AG04449 (cell line): ENCODE measurements at regions not wholly inside any gene's neighbourhood (a gene's known extent, or its start where the extent isn't known, plus 50 kb on each side); places are given as distances from the start of the nearest gene placed in this dataset.
"Not testable (repeated sequence)": the region's sequence is repeated elsewhere in the genome, so short reads cannot be mapped to it uniquely, and the experiment has no call there.

Experiments
- CTCF ChIA-PET: fragments of 350-600 bp; formaldehyde crosslinking; extraction: SDS; loops from one replicate; lab custom pipeline; 2021; ENCODE audit warnings: antibody characterized with exemption; lab: Yijun Ruan, JAX
- POLR2A ChIA-PET: fragments of 400-600, 350-600 bp; formaldehyde crosslinking; extraction: SDS; loops from one replicate; lab custom pipeline; 2020; ENCODE audit warnings: antibody characterized with exemption, inconsistent platforms; lab: Yijun Ruan, JAX
- DNase-seq: peaks from one replicate; pipeline ENCODE4 v3.0.0-alpha.2; 2010; ENCODE audit warnings: low read depth, low spot score
- H3K4me3 ChIP-seq: 2 replicates; pipeline ENCODE4 v1.5.1; 2011; ENCODE audit warnings: low read depth, mild to moderate bottlenecking, control low read depth, low read length
- CTCF ChIP-seq: IDR thresholded peaks from one replicate; pipeline ENCODE4 v1.5.1; 2011; ENCODE audit warnings: mild to moderate bottlenecking, moderate library complexity, low read length, control low read depth, inconsistent platforms; ENCODE audit not compliant: insufficient read depth; ENCODE audit errors: missing control alignments

- no peak for TF ChIP-seq CTCF
- ChIA-PET POLR2A (no interaction called here), CTCF (no interaction called here)
- no peak overlapping the region for H3K4me3 ChIP-seq
- no peak for DNase-seq
Measured at GRCh38 chr2:150335596-150335995, 151.9 kb downstream of the RND3 start.

GRCh38 chr2:150332383-150332782, 155.1 kb downstream of the RND3 start:
- POLR2A ChIA-PET: no interaction called here
- TF ChIP-seq CTCF: no peak
- no peak for DNase-seq

GRCh38 chr2:150327564-150328489, 159.6 kb downstream of the RND3 start:
- H3K4me3 ChIP-seq: no peak overlapping the region
- POLR2A ChIA-PET: no interaction called here
- CTCF ChIA-PET: no interaction called here
- no peak for DNase-seq
- TF ChIP-seq CTCF: no peak

More at GRCh38 chr2:150332383-150332782, 155.1 kb downstream of the RND3 start:
- no peak overlapping the region for H3K4me3 ChIP-seq
- CTCF ChIA-PET: no interaction called here

- TF ChIP-seq CTCF: no peak
- no peak for DNase-seq
- H3K4me3 ChIP-seq: no peak overlapping the region
- POLR2A ChIA-PET: no interaction called here
- CTCF ChIA-PET: interaction anchor here (2.1 kb wide), 1 partner anchor 14 kb away, joined by 4 read pairs; no protein-coding TSS in a partner anchor
Measured at GRCh38 chr2:150325656-150326314, 161.7 kb downstream of the RND3 start.

- CTCF ChIA-PET, H3K4me3 ChIP-seq, DNase-seq, POLR2A ChIA-PET: not testable (repeated sequence)
Measured at GRCh38 chr2:150323071-150323470, 164.4 kb downstream of the RND3 start.

- no peak for DNase-seq
- ChIA-PET CTCF (interaction anchor here (1.4 kb wide), 1 partner anchor 14 kb away, joined by 3 read pairs; no protein-coding TSS in a partner anchor), POLR2A (no interaction called here)
- no peak overlapping the region for H3K4me3 ChIP-seq
- TF ChIP-seq CTCF: no peak
Measured at GRCh38 chr2:150320608-150321007, 166.9 kb downstream of the RND3 start.
